H9 (cell line): ENCODE measurements at regions not wholly inside any gene's neighbourhood (a gene's known extent, or its start where the extent isn't known, plus 50 kb on each side); places are given as distances from the start of the nearest gene placed in this dataset.

Experiments used
- DNase-seq: peaks from one replicate; pipeline ENCODE4 v3.0.0-alpha.2; 2017
- H2AFZ ChIP-seq: one replicate; pipeline ENCODE4 v1.6.1; 2013; ENCODE audit warnings: mild to moderate bottlenecking, low read length, control low read depth, moderate library complexity
- H2AK5ac ChIP-seq: 2 replicates; pipeline ENCODE4 v1.6.1; 2013; ENCODE audit warnings: low read length, control low read depth, mixed read lengths; ENCODE audit not compliant: insufficient read length
- H2BK120ac ChIP-seq: one replicate; pipeline ENCODE4 v1.6.1; 2013; ENCODE audit warnings: low read depth, mild to moderate bottlenecking, low read length, control low read depth, inconsistent platforms; ENCODE audit not compliant: poor library complexity, severe bottlenecking
- H2BK12ac ChIP-seq: 2 replicates; pipeline ENCODE4 v1.6.1; 2013; ENCODE audit warnings: low read length, control low read depth, mixed read lengths, low read depth; ENCODE audit not compliant: insufficient read length
- H2BK15ac ChIP-seq: 2 replicates; pipeline ENCODE4 v1.6.1; 2013; ENCODE audit warnings: low read depth, low read length, control low read depth
- H2BK20ac ChIP-seq: one replicate; pipeline ENCODE4 v1.6.1; 2013; ENCODE audit warnings: low read depth, mild to moderate bottlenecking, low read length, control low read depth, inconsistent platforms; ENCODE audit not compliant: poor library complexity, severe bottlenecking
- H2BK5ac ChIP-seq: 2 replicates; pipeline ENCODE4 v1.6.1; 2013; ENCODE audit warnings: low read length, control low read depth, mixed read lengths; ENCODE audit not compliant: insufficient read length
- H3K14ac ChIP-seq: 2 replicates; pipeline ENCODE4 v1.6.1; 2013; ENCODE audit warnings: low read length, control low read depth; ENCODE audit not compliant: insufficient read depth
- H3K18ac ChIP-seq: 2 replicates; pipeline ENCODE4 v1.6.1; 2013; ENCODE audit warnings: low read depth, mild to moderate bottlenecking, mixed read lengths, low read length, control low read depth; ENCODE audit not compliant: insufficient read length
- H3K23ac ChIP-seq: 2 replicates; pipeline ENCODE4 v1.6.1; 2013; ENCODE audit warnings: low read length, control low read depth, mixed read lengths, low read depth; ENCODE audit not compliant: insufficient read length
- H3K23me2 ChIP-seq: 2 replicates; pipeline ENCODE4 v1.6.1; 2013; ENCODE audit warnings: low read depth, mild to moderate bottlenecking, mixed read lengths, low read length, control low read depth; ENCODE audit not compliant: insufficient read length, poor library complexity, severe bottlenecking
- H3K27ac ChIP-seq: 2 replicates; pipeline ENCODE4 v1.5.1; 2013; ENCODE audit warnings: low read length, control low read depth, mixed read lengths, low read depth; ENCODE audit not compliant: insufficient read length
- H3K27me3 ChIP-seq: 2 replicates; pipeline ENCODE4 v1.6.1; 2013; ENCODE audit warnings: low read length, control low read depth, inconsistent platforms; ENCODE audit not compliant: insufficient read depth
- H3K4ac ChIP-seq: 2 replicates; pipeline ENCODE4 v1.6.1; 2013; ENCODE audit warnings: low read depth, mild to moderate bottlenecking, control low read depth, inconsistent platforms, low read length, moderate library complexity
- H3K4me1 ChIP-seq: 2 replicates; pipeline ENCODE4 v1.6.1; 2013; ENCODE audit warnings: low read length, control low read depth, inconsistent platforms; ENCODE audit not compliant: insufficient read depth
- H3K4me2 ChIP-seq: 2 replicates; pipeline ENCODE4 v1.6.1; 2013; ENCODE audit warnings: low read length, control low read depth, mixed read lengths; ENCODE audit not compliant: insufficient read length, insufficient read depth
- H3K56ac ChIP-seq: 2 replicates; pipeline ENCODE4 v1.6.1; 2013; ENCODE audit warnings: low read depth, mild to moderate bottlenecking, mixed read lengths, low read length, control low read depth; ENCODE audit not compliant: insufficient read length
- H3K79me1 ChIP-seq: 2 replicates; pipeline ENCODE4 v1.6.1; 2013; ENCODE audit warnings: low read depth, mild to moderate bottlenecking, moderate library complexity, low read length, control low read depth, inconsistent platforms; ENCODE audit not compliant: insufficient read depth, poor library complexity, severe bottlenecking
- H3K79me2 ChIP-seq: 2 replicates; pipeline ENCODE4 v1.6.1; 2013; ENCODE audit warnings: low read length, control low read depth, inconsistent platforms; ENCODE audit not compliant: insufficient read depth
- H3K9ac ChIP-seq: 2 replicates; pipeline ENCODE4 v1.6.1; 2013; ENCODE audit warnings: low read length, control low read depth, mixed read lengths; ENCODE audit not compliant: insufficient read length; ENCODE audit errors: extremely low read depth
- H3K9me3 ChIP-seq: one replicate; pipeline ENCODE4 v1.6.1; 2013; ENCODE audit warnings: low read depth, low read length, inconsistent platforms; ENCODE audit not compliant: control insufficient read depth
- H3T11ph ChIP-seq: one replicate; pipeline ENCODE4 v1.6.1; 2013; ENCODE audit warnings: mild to moderate bottlenecking, low read length, control low read depth, inconsistent platforms
- H4K20me1 ChIP-seq: one replicate; pipeline ENCODE4 v1.6.1; 2013; ENCODE audit not compliant: control insufficient read depth, insufficient read length, insufficient read depth
- H4K5ac ChIP-seq: 2 replicates; pipeline ENCODE4 v1.6.1; 2013; ENCODE audit warnings: low read depth, mild to moderate bottlenecking, mixed read lengths, low read length, control low read depth; ENCODE audit not compliant: insufficient read length
- H4K8ac ChIP-seq: replicated peaks from 2 replicates; pipeline ENCODE4 v1.6.1; 2013; ENCODE audit warnings: low read length, control low read depth, mixed read lengths, low read depth; ENCODE audit not compliant: insufficient read length
- H4K91ac ChIP-seq: 2 replicates; pipeline ENCODE4 v1.6.1; 2013; ENCODE audit warnings: low read depth, mild to moderate bottlenecking, moderate library complexity, mixed read lengths, low read length, control low read depth; ENCODE audit not compliant: insufficient read length
- H3K27ac Mint-ChIP-seq, 3 experiments: 2 replicates in 2 of 3; 3 replicates in 1 of 3; pipeline ENCODE4 v1.8.0; 2020 to 2021; ENCODE audit warnings: mixed read lengths in 3 of 3, mild to moderate bottlenecking in 1 of 3, moderate library complexity in 1 of 3
- H3K27me3 Mint-ChIP-seq: 2 replicates; pipeline ENCODE4 v1.8.0; 2021; ENCODE audit warnings: low read depth, mild to moderate bottlenecking, moderate library complexity, mixed read lengths
- H3K36me3 Mint-ChIP-seq, 3 experiments: 2 replicates in 2 of 3; 3 replicates in 1 of 3; pipeline ENCODE4 v1.8.0; 2020 to 2021; ENCODE audit warnings: low read depth in 3 of 3, mixed read lengths in 3 of 3; ENCODE audit not compliant: insufficient read depth in 1 of 3
- H3K4me1 Mint-ChIP-seq, 2 experiments: 2 replicates each; pipeline ENCODE4 v1.8.0; 2020; ENCODE audit warnings: mixed read lengths in 2 of 2
- H3K4me3 Mint-ChIP-seq, 2 experiments: 2 replicates in 1 of 2; 3 replicates in 1 of 2; pipeline ENCODE4 v1.8.0; 2020 to 2021; ENCODE audit warnings: mild to moderate bottlenecking in 2 of 2, mixed read lengths in 2 of 2, moderate library complexity in 1 of 2
- H3K9me3 Mint-ChIP-seq, 2 experiments: 2 replicates in 1 of 2; 3 replicates in 1 of 2; pipeline ENCODE4 v1.8.0; 2020; ENCODE audit warnings: mild to moderate bottlenecking in 2 of 2, mixed read lengths in 2 of 2, moderate library complexity in 1 of 2
- CTCF ChIP-seq: fragments of 200-600 bp; sonication (generic); conservative IDR thresholded peaks from 3 replicates; pipeline ENCODE4 v1.8.0; 2021; ENCODE audit warnings: antibody characterized with exemption, mild to moderate bottlenecking
- WGBS: extraction: QIAGEN DNeasy Blood & Tissue Kit; methylation state at CpG from one replicate; pipeline ENCODE4 v1.1.7; 2013; ENCODE audit warnings: missing lambda C conversion rate, low lambda C conversion rate, mixed read lengths; ENCODE audit not compliant: insufficient read length; ENCODE audit errors: extremely low coverage; 5-methylcytosine and 5-hydroxymethylcytosine counted together

GRCh38 chr18:78424403-78425018 is 555.1 kb upstream of the SALL3 start:
- peaks cover 5% of the 10 kb centered on the region; the same call in 1 of the 2 replicates for H3K27me3 Mint-ChIP-seq
- no peaks in the 10 kb centered on the region for H3K36me3 Mint-ChIP-seq
- H3K79me1 ChIP-seq: no peaks in the 10 kb centered on the region
- H3K56ac ChIP-seq: no peak overlapping the region
- H3K4ac ChIP-seq: no peak overlapping the region
- no peak overlapping the region for H3K4me3 Mint-ChIP-seq
- no peak overlapping the region for H3K23ac ChIP-seq
- no peaks in the 10 kb centered on the region for H4K20me1 ChIP-seq
- H3K9me3 ChIP-seq: no peaks in the 10 kb centered on the region
- no peak overlapping the region for H3K27ac Mint-ChIP-seq
- no peak for TF ChIP-seq CTCF
- no peak overlapping the region for H2AK5ac ChIP-seq
- no peak overlapping the region for H2BK20ac ChIP-seq
- no peak overlapping the region for H3T11ph ChIP-seq
- H3K23me2 ChIP-seq: no peaks in the 10 kb centered on the region
- H4K5ac ChIP-seq: no peak overlapping the region
- H3K4me1 ChIP-seq: no peaks in the 10 kb centered on the region
- no peak overlapping the region for H3K4me2 ChIP-seq
- H3K4me1 Mint-ChIP-seq: no peaks in the 10 kb centered on the region
- no peak overlapping the region for H3K14ac ChIP-seq
- no peak overlapping the region for H3K27ac ChIP-seq
- H2BK5ac ChIP-seq: no peak overlapping the region
- no peaks in the 10 kb centered on the region for H3K27me3 ChIP-seq
- no peaks in the 10 kb centered on the region for H3K9me3 Mint-ChIP-seq
- no peak overlapping the region for H3K18ac ChIP-seq
- no peak overlapping the region for H2AFZ ChIP-seq
- H3K79me2 ChIP-seq: no peaks in the 10 kb centered on the region
- H4K8ac ChIP-seq: no peak overlapping the region
- DNase-seq: no peak
- no peak overlapping the region for H3K9ac ChIP-seq
- H2BK12ac ChIP-seq: no peak overlapping the region
- H4K91ac ChIP-seq: no peak overlapping the region
- H2BK15ac ChIP-seq: no peak overlapping the region
- no CpG with 5 or more reads among the region's 7 CpGs for WGBS
- H2BK120ac ChIP-seq: no peak overlapping the region
